Peyer's patch (tissue), 4 donors: ENCODE measurements at regions not wholly inside any gene's neighbourhood (a gene's known extent, or its start where the extent isn't known, plus 50 kb on each side); places are given as distances from the start of the nearest gene placed in this dataset.

Source experiments
- POLR2A ChIP-seq, 2 donors: fragments of 450-650 bp; IDR thresholded peaks; one replicate each; pipeline ENCODE4 v1.5.1; 2017; ENCODE audit warnings: antibody characterized with exemption in 2 of 2, mild to moderate bottlenecking in 2 of 2, moderate library complexity in 2 of 2
- TF ChIP-seq, protein P1 (sequence below), 6 experiments: fragments of 450-650 bp in 4 of 6; fragments of 200-600 bp in 2 of 6; sonication (generic) in 1 of 6; IDR thresholded peaks; one replicate each; pipeline ENCODE4 v1.5.1; 2017 to 2019; ENCODE audit warnings: antibody characterized with exemption in 6 of 6, mild to moderate bottlenecking in 3 of 6, moderate library complexity in 1 of 6

DNA sequence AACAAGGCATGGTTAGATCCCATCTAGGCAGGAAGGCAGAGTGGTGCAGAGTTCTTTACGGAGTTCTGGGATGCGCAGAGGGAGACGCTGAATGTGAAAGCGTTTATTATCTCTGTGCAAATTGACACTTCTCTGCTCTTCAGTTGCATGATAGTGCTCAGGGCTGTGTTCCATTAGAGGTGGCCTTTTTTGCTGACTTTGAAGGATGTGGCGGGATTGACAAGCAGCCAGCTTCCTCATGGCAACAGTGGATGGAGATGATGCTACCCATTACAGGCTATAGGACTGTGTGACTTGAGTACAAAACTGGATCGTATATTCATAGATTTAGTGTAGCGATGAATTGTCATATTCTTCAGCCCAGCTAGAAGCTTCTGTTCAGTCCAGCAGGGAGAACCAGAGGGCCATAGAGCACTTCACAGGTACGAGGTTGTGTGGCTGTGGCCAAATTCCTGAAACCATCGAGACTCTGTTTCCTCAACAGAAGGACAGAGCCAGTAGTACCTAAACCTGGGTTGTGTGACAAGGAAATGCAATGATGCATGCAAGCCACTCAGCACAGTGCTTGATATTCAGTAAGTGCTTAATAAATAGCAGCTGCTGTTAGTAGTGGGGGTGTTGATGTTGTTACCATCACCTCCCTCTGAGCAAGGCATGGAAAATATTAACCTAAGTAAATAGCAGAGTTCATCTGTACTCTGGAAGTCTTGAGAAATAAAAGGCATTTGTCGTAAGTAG, 430.0 kb upstream of the KAZN start:
- TF ChIP-seq, protein P1, sequence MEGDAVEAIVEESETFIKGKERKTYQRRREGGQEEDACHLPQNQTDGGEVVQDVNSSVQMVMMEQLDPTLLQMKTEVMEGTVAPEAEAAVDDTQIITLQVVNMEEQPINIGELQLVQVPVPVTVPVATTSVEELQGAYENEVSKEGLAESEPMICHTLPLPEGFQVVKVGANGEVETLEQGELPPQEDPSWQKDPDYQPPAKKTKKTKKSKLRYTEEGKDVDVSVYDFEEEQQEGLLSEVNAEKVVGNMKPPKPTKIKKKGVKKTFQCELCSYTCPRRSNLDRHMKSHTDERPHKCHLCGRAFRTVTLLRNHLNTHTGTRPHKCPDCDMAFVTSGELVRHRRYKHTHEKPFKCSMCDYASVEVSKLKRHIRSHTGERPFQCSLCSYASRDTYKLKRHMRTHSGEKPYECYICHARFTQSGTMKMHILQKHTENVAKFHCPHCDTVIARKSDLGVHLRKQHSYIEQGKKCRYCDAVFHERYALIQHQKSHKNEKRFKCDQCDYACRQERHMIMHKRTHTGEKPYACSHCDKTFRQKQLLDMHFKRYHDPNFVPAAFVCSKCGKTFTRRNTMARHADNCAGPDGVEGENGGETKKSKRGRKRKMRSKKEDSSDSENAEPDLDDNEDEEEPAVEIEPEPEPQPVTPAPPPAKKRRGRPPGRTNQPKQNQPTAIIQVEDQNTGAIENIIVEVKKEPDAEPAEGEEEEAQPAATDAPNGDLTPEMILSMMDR (IDR thresholded peaks at IDR 0.05) = no peak
- TF ChIP-seq POLR2A (IDR thresholded peaks at IDR 0.05) = no peak
